Erythroblast (primary cell): ENCODE measurements at regions not wholly inside any gene's neighbourhood (a gene's known extent, or its start where the extent isn't known, plus 50 kb on each side); places are given as distances from the start of the nearest gene placed in this dataset.
"Not testable (repeated sequence)": the region's sequence is repeated elsewhere in the genome, so short reads cannot be mapped to it uniquely, and the experiment has no call there.

Source experiments
- GATA1 ChIP-seq: IDR thresholded peaks from 2 replicates; pipeline ENCODE4 v1.6.1; 2011; ENCODE audit warnings: low read depth, mild to moderate bottlenecking, control low read depth, low read length, moderate library complexity
- POLR2A ChIP-seq: IDR thresholded peaks from 2 replicates; pipeline ENCODE4 v1.6.1; 2011; ENCODE audit warnings: mild to moderate bottlenecking, low read length

DNA sequence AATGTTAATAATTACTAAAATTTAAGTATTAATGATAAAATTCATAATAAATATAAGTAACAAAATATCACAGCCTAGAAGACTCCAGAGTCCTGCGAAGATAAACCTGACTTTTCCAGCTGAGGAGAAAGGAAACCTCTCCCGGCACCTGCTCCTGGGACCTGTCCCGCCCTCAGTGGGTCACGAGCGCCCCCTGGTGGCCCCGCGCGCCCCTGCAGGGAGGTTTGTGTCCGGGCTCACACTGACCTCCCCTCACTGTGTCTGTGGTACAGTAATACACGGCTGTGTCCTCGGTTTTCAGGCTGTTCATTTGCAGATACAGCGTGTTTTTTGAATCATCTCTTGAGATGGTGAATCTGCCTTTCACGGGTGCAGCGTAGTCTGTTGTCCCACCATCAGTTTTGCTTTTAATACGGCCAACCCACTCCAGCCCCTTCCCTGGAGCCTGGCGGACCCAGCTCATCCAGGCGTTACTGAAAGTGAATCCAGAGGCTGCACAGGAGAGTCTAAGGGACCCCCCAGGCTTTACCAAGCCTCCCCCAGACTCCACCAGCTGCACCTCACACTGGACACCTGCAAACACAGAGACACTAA, 627.1 kb downstream of the TMEM121 start:
- not testable (repeated sequence) for TF ChIP-seq POLR2A, GATA1
